ENCODE measurements at regions not wholly inside any gene's neighbourhood (a gene's known extent, or its start where the extent isn't known, plus 50 kb on each side); places are given as distances from the start of the nearest gene placed in this dataset.

- H3K27ac ChIP-seq = no peak overlapping the region
- intact Hi-C loops (cut with DNase I) = no loop called here
- H3K9me3 ChIP-seq = peaks cover 0 to 7% (median 0%) of the 10 kb centered on the region in 3 donors
- no peaks in the 10 kb centered on the region for H3K36me3 ChIP-seq
- H3K27me3 ChIP-seq = no peaks in the 10 kb centered on the region
- H3K4me1 ChIP-seq = no peaks in the 10 kb centered on the region
- DNase-seq = no peak
- 52 to 66% methylated on average over 2 of the region's 2 CpGs for WGBS, 2 donors
- H3K4me3 ChIP-seq = no peak overlapping the region
- TF ChIP-seq POLR2A (IDR thresholded peaks at IDR 0.05) = no peak
- TF ChIP-seq, protein P1, sequence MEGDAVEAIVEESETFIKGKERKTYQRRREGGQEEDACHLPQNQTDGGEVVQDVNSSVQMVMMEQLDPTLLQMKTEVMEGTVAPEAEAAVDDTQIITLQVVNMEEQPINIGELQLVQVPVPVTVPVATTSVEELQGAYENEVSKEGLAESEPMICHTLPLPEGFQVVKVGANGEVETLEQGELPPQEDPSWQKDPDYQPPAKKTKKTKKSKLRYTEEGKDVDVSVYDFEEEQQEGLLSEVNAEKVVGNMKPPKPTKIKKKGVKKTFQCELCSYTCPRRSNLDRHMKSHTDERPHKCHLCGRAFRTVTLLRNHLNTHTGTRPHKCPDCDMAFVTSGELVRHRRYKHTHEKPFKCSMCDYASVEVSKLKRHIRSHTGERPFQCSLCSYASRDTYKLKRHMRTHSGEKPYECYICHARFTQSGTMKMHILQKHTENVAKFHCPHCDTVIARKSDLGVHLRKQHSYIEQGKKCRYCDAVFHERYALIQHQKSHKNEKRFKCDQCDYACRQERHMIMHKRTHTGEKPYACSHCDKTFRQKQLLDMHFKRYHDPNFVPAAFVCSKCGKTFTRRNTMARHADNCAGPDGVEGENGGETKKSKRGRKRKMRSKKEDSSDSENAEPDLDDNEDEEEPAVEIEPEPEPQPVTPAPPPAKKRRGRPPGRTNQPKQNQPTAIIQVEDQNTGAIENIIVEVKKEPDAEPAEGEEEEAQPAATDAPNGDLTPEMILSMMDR (IDR thresholded peaks at IDR 0.05) = no peak
Observed at GRCh38 chr18:1102848-1103247, 198.2 kb downstream of the ADCYAP1 start.

DNA sequence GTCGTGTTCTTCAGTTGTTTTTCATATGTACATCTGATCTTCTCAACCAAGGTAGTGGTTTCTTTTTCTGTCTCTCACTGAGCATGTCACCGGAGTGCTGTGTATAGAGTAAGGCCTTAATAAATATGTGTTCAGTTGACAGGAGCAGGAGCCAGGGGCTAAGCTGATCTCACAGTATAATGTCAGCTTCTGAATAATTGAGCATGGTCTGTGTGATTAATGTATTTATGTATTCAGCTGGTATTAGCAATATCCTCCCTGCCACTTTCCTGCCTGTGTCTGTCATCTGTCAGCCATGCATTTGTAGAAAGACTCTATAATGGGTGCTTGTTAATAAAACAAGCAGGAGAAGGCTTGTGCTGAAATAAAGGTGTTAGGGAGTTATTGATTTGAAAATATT lies 198.9 kb downstream of the ADCYAP1 start:
- no peaks in the 10 kb centered on the region for H3K4me1 ChIP-seq
- H3K27me3 ChIP-seq = no peaks in the 10 kb centered on the region
- H3K4me3 ChIP-seq = no peak overlapping the region
- no peak overlapping the region for H3K27ac ChIP-seq
- TF ChIP-seq, protein P1 (IDR thresholded peaks at IDR 0.05) = no peak
- TF ChIP-seq POLR2A (IDR thresholded peaks at IDR 0.05) = no peak
- WGBS, 2 donors = 37 to 40% methylated on average over 2 of the region's 2 CpGs
- H3K9me3 ChIP-seq = peaks cover 0 to under 1% (median 0%) of the 10 kb centered on the region in 3 donors
- H3K36me3 ChIP-seq = no peaks in the 10 kb centered on the region
- no peak for DNase-seq
- intact Hi-C loops (cut with DNase I) = no loop called here

- TF ChIP-seq, protein P1 (IDR thresholded peaks at IDR 0.05) = no peak
- no peak for TF ChIP-seq POLR2A (IDR thresholded peaks at IDR 0.05)
- no peak overlapping the region for H3K4me3 ChIP-seq
- intact Hi-C loops (cut with DNase I) = no loop called here
- H3K36me3 ChIP-seq = no peaks in the 10 kb centered on the region
- no peak overlapping the region for H3K27ac ChIP-seq
- no peaks in the 10 kb centered on the region for H3K4me1 ChIP-seq
- 44 to 56% methylated on average over 4 of the region's 4 CpGs for WGBS, 2 donors
- no peaks in the 10 kb centered on the region for H3K27me3 ChIP-seq
- no peak for DNase-seq
- H3K9me3 ChIP-seq = no peaks in the 10 kb centered on the region
Observed at GRCh38 chr18:1104181-1104881, 199.7 kb downstream of the ADCYAP1 start.

GRCh38 chr18:1124495-1124894 lies 219.8 kb downstream of the ADCYAP1 start:
- Histone ChIP-seq H3K4me1 (no peaks in the 10 kb centered on the region), H3K27ac (no peak overlapping the region), H3K27me3 (no peaks in the 10 kb centered on the region), H3K9me3 (no peaks in the 10 kb centered on the region), H3K36me3 (no peaks in the 10 kb centered on the region), H3K4me3 (no peak overlapping the region)
- 83 to 91% methylated on average over 2 of the region's 2 CpGs for WGBS, 2 donors
- DNase-seq = no peak
- intact Hi-C loops (cut with DNase I) = no loop called here
- no peak for TF ChIP-seq POLR2A (IDR thresholded peaks at IDR 0.05)
- TF ChIP-seq, protein P1 (IDR thresholded peaks at IDR 0.05) = no peak

DNA sequence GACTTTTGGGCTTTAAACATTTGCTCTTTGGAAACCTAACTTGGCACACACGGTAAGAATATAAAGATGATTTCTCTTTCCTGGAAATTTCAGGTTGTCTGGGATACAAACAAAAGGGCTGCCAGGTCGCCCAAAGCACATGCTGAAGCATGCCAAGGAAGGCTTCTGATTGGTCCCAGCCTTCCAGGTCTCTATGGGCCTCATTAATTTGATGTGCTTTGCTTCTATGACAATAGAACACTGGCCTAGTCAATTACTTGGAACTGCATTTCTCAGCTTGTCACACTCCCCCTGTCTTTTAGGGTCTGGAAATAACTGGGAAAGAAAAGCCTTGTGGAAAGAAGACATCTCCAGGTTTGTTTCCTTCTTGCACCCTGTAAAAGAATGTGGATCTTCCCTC lies 228.9 kb downstream of the ADCYAP1 start:
- TF ChIP-seq, protein P1 (IDR thresholded peaks at IDR 0.05) = no peak
- TF ChIP-seq POLR2A (IDR thresholded peaks at IDR 0.05) = no peak
- H3K27me3 ChIP-seq = no peaks in the 10 kb centered on the region
- intact Hi-C loops (cut with DNase I) = no loop called here
- H3K36me3 ChIP-seq = no peaks in the 10 kb centered on the region
- no peak overlapping the region for H3K27ac ChIP-seq
- no peak overlapping the region for H3K4me3 ChIP-seq
- H3K9me3 ChIP-seq = no peaks in the 10 kb centered on the region
- 22 to 23% methylated on average over 2 of the region's 2 CpGs for WGBS, 2 donors
- no peaks in the 10 kb centered on the region for H3K4me1 ChIP-seq
- DNase-seq = no peak

Data from esophagus squamous epithelium (tissue), 5 donors.